SU-DHL-6 (cell line): ENCODE measurements at regions not wholly inside any gene's neighbourhood (a gene's known extent, or its start where the extent isn't known, plus 50 kb on each side); places are given as distances from the start of the nearest gene placed in this dataset.

ENCODE experiments used
- H2AFZ ChIP-seq: fragments of 200-600 bp; sonication (generic); 2 replicates; pipeline ENCODE4 v1.6.1; 2014; ENCODE audit warnings: low read depth, mild to moderate bottlenecking, moderate library complexity, mixed read lengths, antibody characterized with exemption, low read length; ENCODE audit not compliant: severe bottlenecking
- H3F3A ChIP-seq: fragments of 200-600 bp; shearing (Covaris generic); 2 replicates; pipeline ENCODE4 v1.6.0; 2016; ENCODE audit warnings: antibody characterized with exemption, mild to moderate bottlenecking; ENCODE audit not compliant: insufficient read depth
- H3K27ac ChIP-seq: fragments of 200-600 bp; sonication (generic); 2 replicates; pipeline ENCODE4 v1.5.1; 2016; ENCODE audit warnings: low read depth, mild to moderate bottlenecking, low read length, moderate library complexity, mixed read lengths
- H3K27me3 ChIP-seq: fragments of 200-600 bp; sonication (generic), shearing (Covaris generic); 2 replicates; pipeline ENCODE4 v1.6.0; 2014; ENCODE audit warnings: mild to moderate bottlenecking, low read length
- H3K36me3 ChIP-seq: fragments of 200-600 bp; sonication (generic); 2 replicates; pipeline ENCODE4 v1.6.1; 2014; ENCODE audit warnings: mild to moderate bottlenecking, low read length, mixed read lengths
- H3K4me2 ChIP-seq: fragments of 300-600, 200-600 bp; shearing (Covaris generic), sonication (generic); 2 replicates; pipeline ENCODE4 v1.6.0; 2014; ENCODE audit warnings: low read length, low read depth, mild to moderate bottlenecking; ENCODE audit not compliant: poor library complexity, severe bottlenecking
- H3K4me3 ChIP-seq: fragments of 200-600 bp; sonication (generic); 2 replicates; pipeline ENCODE4 v1.5.1; 2014; ENCODE audit warnings: antibody characterized with exemption, low read length, mild to moderate bottlenecking, mixed read lengths; ENCODE audit not compliant: insufficient read depth, poor library complexity, severe bottlenecking
- H3K79me2 ChIP-seq: fragments of 200-600 bp; sonication (generic); 2 replicates; pipeline ENCODE4 v1.6.1; 2014; ENCODE audit warnings: mild to moderate bottlenecking, low read length, moderate library complexity; ENCODE audit not compliant: insufficient read depth
- H3K9ac ChIP-seq: fragments of 200-600 bp; sonication (generic); 2 replicates; pipeline ENCODE4 v1.7.0; 2014; ENCODE audit warnings: mild to moderate bottlenecking, low read length
- H3K9me2 ChIP-seq: fragments of 200-600 bp; sonication (generic); replicated peaks from 2 replicates; pipeline ENCODE4 v1.6.1; 2014; ENCODE audit warnings: low read length; ENCODE audit not compliant: insufficient read depth
- H3K9me3 ChIP-seq: fragments of 200-600 bp; sonication (generic); 2 replicates; pipeline ENCODE4 v1.6.1; 2014; ENCODE audit warnings: low read length, mixed read lengths; ENCODE audit not compliant: insufficient read depth
- H4K20me1 ChIP-seq: fragments of 200-600 bp; sonication (generic); 2 replicates; pipeline ENCODE4 v1.6.1; 2014; ENCODE audit warnings: low read depth, mild to moderate bottlenecking, antibody characterized with exemption, low read length, moderate library complexity, mixed read lengths
- EZH2phosphoT487 ChIP-seq: fragments of 200-600 bp; sonication (generic), shearing (Covaris generic); conservative IDR thresholded peaks from 2 replicates; pipeline ENCODE4 v1.6.1; 2018; ENCODE audit warnings: mild to moderate bottlenecking, antibody characterized with exemption, low read length, moderate library complexity, mixed read lengths
- TF ChIP-seq, protein P1 (sequence below): fragments of 200-600 bp; sonication (generic); IDR thresholded peaks from one replicate; pipeline ENCODE4 v1.5.1; 2017; ENCODE audit warnings: antibody characterized with exemption, mild to moderate bottlenecking, low read length, moderate library complexity; ENCODE audit not compliant: insufficient read depth, poor library complexity, severe bottlenecking

GRCh38 chr12:66919466-66919865, 240.6 kb upstream of the GRIP1 start:
- no peaks in the 10 kb centered on the region for H3K27me3 ChIP-seq
- no peak overlapping the region for H3K4me2 ChIP-seq
- H2AFZ ChIP-seq, result no peak overlapping the region
- no peaks in the 10 kb centered on the region for H3K79me2 ChIP-seq
- H3K9ac ChIP-seq, result no peak overlapping the region
- H4K20me1 ChIP-seq, result no peaks in the 10 kb centered on the region
- H3F3A ChIP-seq, result no peaks in the 10 kb centered on the region
- no peaks in the 10 kb centered on the region for H3K9me3 ChIP-seq
- TF ChIP-seq, protein P1, sequence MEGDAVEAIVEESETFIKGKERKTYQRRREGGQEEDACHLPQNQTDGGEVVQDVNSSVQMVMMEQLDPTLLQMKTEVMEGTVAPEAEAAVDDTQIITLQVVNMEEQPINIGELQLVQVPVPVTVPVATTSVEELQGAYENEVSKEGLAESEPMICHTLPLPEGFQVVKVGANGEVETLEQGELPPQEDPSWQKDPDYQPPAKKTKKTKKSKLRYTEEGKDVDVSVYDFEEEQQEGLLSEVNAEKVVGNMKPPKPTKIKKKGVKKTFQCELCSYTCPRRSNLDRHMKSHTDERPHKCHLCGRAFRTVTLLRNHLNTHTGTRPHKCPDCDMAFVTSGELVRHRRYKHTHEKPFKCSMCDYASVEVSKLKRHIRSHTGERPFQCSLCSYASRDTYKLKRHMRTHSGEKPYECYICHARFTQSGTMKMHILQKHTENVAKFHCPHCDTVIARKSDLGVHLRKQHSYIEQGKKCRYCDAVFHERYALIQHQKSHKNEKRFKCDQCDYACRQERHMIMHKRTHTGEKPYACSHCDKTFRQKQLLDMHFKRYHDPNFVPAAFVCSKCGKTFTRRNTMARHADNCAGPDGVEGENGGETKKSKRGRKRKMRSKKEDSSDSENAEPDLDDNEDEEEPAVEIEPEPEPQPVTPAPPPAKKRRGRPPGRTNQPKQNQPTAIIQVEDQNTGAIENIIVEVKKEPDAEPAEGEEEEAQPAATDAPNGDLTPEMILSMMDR, result no peak
- TF ChIP-seq EZH2phosphoT487, result no peak
- H3K9me2 ChIP-seq, result no peaks in the 10 kb centered on the region
- no peak overlapping the region for H3K27ac ChIP-seq
- no peaks in the 10 kb centered on the region for H3K36me3 ChIP-seq
- no peak overlapping the region for H3K4me3 ChIP-seq

DNA sequence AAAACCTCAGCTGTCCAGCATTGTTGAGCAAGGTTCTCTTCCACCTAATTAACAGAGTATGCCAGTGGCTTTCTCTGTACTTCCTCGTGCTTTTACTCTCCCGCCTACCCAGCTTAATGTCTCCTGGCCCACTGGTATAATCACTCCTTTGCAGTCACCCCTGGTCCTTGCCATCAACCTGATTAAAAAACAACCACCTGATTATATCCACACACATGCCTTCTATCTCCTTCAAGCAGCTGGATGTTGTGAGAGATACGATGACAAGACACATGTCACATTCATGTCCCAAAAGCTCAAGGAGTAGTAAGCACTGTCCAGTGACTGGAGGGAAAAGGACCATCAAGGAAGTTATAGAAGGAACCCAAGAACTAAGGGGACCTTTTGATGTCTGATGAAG, 241.3 kb upstream of the GRIP1 start:
- Histone ChIP-seq H3K27me3 (no peaks in the 10 kb centered on the region), H3K9me2 (no peaks in the 10 kb centered on the region), H4K20me1 (no peaks in the 10 kb centered on the region), H3K27ac (no peak overlapping the region), H2AFZ (no peak overlapping the region), H3K4me3 (no peak overlapping the region), H3K9ac (no peak overlapping the region), H3K79me2 (no peaks in the 10 kb centered on the region), H3K4me2 (no peak overlapping the region), H3F3A (no peaks in the 10 kb centered on the region), H3K9me3 (no peaks in the 10 kb centered on the region), H3K36me3 (no peaks in the 10 kb centered on the region)
- TF ChIP-seq, protein P1, result no peak
- TF ChIP-seq EZH2phosphoT487, result no peak

DNA sequence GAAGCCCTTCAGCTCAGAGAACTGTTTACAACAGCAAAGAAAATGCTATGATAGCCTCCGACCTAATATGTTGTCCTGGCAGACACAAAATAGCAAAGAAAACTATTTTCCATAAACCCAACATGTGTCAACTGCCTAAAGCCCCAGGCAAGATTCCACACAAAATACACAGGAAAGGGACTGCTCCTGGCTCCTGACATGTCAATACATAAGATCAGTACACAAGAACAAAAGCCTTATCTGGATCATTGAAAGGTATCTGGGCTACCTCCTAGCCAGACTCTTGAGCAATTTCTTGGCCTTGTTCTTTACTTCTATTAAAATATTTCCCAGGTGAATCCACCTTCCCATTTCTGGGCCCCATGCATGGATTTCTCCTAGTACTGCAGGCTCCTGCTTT, 242.3 kb upstream of the GRIP1 start:
- no peaks in the 10 kb centered on the region for H3K27me3 ChIP-seq
- H3K9me3 ChIP-seq, result no peaks in the 10 kb centered on the region
- no peak for TF ChIP-seq EZH2phosphoT487
- TF ChIP-seq, protein P1, result no peak
- H3K36me3 ChIP-seq, result no peaks in the 10 kb centered on the region
- H3K4me3 ChIP-seq, result no peak overlapping the region
- no peak overlapping the region for H2AFZ ChIP-seq
- H3K79me2 ChIP-seq, result no peaks in the 10 kb centered on the region
- no peak overlapping the region for H3K27ac ChIP-seq
- no peak overlapping the region for H3K9ac ChIP-seq
- H3K9me2 ChIP-seq, result no peaks in the 10 kb centered on the region
- H3K4me2 ChIP-seq, result no peak overlapping the region
- no peaks in the 10 kb centered on the region for H4K20me1 ChIP-seq
- no peaks in the 10 kb centered on the region for H3F3A ChIP-seq
